ENCODE measurements at regions not wholly inside any gene's neighbourhood (a gene's known extent, or its start where the extent isn't known, plus 50 kb on each side); places are given as distances from the start of the nearest gene placed in this dataset.
"Not testable (repeated sequence)": the region's sequence is repeated elsewhere in the genome, so short reads cannot be mapped to it uniquely, and the experiment has no call there.

GRCh38 chr10:123323884-123324283 is 169.7 kb downstream of the BUB3 start:
- no peak for DNase-seq

- DNase-seq = no peak
Observed at GRCh38 chr10:123325663-123326190, 171.5 kb downstream of the BUB3 start.

- no peak for DNase-seq
Observed at GRCh38 chr10:123326674-123327073, 172.5 kb downstream of the BUB3 start.

- DNase-seq = no peak
Observed at GRCh38 chr10:123327450-123327849, 173.2 kb downstream of the BUB3 start.

GRCh38 chr10:123327896-123328295 is 173.7 kb downstream of the BUB3 start:
- no peak for DNase-seq

- DNase-seq = no peak
Observed at GRCh38 chr10:123331438-123331837, 177.2 kb downstream of the BUB3 start.

GRCh38 chr10:123346581-123346980 is 192.4 kb downstream of the BUB3 start:
- no peak for DNase-seq

- no peak for DNase-seq
Observed at GRCh38 chr10:123348691-123349572, 194.7 kb downstream of the BUB3 start.

- DNase-seq = no peak
Observed at GRCh38 chr10:123351715-123352114, 197.5 kb downstream of the BUB3 start.

- no peak for DNase-seq
Observed at GRCh38 chr10:123354521-123354920, 200.3 kb downstream of the BUB3 start.

- DNase-seq = no peak
Observed at GRCh38 chr10:123355748-123356481, 201.7 kb downstream of the BUB3 start.

- no peak for DNase-seq
Observed at GRCh38 chr10:123356799-123357198, 202.6 kb downstream of the BUB3 start.

- DNase-seq = no peak
Observed at GRCh38 chr10:123357421-123357930, 203.3 kb downstream of the BUB3 start.

GRCh38 chr10:123359539-123359938 is 205.3 kb downstream of the BUB3 start:
- no peak for DNase-seq

GRCh38 chr10:123361832-123362231 is 207.6 kb downstream of the BUB3 start:
- DNase-seq = no peak

GRCh38 chr10:123367195-123367594 is 213.0 kb downstream of the BUB3 start:
- DNase-seq = no peak

GRCh38 chr10:123371626-123372025 is 217.4 kb downstream of the BUB3 start:
- not testable (repeated sequence) for DNase-seq

- DNase-seq = no peak
Observed at GRCh38 chr10:123373591-123373990, 219.4 kb downstream of the BUB3 start.

- no peak for DNase-seq
Observed at GRCh38 chr10:123375097-123375496, 220.9 kb downstream of the BUB3 start.

- no peak for DNase-seq
Observed at GRCh38 chr10:123375738-123376137, 221.5 kb downstream of the BUB3 start.

- no peak for DNase-seq
Observed at GRCh38 chr10:123377883-123378282, 223.7 kb downstream of the BUB3 start.

- no peak for DNase-seq
Observed at GRCh38 chr10:123378302-123378701, 224.1 kb downstream of the BUB3 start.

GRCh38 chr10:123379156-123379555 is 225.0 kb downstream of the BUB3 start:
- DNase-seq = no peak

Measured in DMS79 (cell line).